Stimulated activated CD4-positive, alpha-beta T cell treated with anti-CD3 and anti-CD28 coated beads, TNF-alpha, amount 100 ng/mL, for 48 hours (primary cell): ENCODE measurements at regions not wholly inside any gene's neighbourhood (a gene's known extent, or its start where the extent isn't known, plus 50 kb on each side); places are given as distances from the start of the nearest gene placed in this dataset.

Experiments used
- DNase-seq, 3 donors: peaks; one replicate each; pipeline ENCODE4 v3.0.0-alpha.2; 2020; ENCODE audit warnings: low read depth in 3 of 3

GRCh38 chr10:88059190-88059589, 195.8 kb downstream of the PTEN start:
- no peak for DNase-seq

DNA sequence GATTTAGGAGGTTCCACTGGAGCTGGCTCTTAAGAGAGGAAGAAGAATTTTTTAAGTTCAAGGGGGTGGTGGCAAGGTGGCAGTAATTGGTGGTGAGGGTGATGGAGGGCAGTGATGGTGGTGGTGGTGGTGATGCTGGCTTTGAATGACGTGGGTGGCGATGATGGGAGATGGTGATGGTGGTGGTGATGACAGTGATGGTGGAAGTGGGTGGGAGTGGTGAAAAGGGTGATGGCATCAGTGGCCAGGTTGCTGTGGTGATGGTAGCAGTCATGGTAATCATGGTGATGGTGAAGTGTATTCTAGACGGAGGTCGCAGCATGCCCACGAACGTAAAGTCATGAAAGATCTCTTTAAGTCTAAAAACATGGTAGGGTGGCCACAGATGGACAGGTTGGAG, 197.3 kb downstream of the PTEN start:
- DNase-seq, result no peak

DNA sequence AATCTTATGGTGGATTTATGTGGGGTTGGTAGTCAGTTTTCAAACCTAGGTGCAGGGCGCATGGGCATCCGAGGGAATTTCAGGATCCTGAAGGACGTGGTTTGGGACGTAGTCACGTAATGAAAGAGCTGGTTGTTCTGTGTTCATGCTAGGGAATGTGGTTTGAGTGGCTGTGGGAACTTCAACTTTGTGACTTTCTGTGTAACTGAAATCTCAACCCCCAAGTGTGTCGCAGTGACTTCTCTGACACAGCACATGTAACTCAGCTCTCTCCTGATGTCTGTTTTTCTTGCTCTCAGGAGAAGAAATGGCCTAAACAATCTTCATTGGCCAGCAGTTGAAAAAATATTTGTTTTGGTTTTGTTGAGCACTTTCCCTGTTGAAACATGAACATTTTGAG, 199.0 kb downstream of the PTEN start:
- no peak for DNase-seq

DNA sequence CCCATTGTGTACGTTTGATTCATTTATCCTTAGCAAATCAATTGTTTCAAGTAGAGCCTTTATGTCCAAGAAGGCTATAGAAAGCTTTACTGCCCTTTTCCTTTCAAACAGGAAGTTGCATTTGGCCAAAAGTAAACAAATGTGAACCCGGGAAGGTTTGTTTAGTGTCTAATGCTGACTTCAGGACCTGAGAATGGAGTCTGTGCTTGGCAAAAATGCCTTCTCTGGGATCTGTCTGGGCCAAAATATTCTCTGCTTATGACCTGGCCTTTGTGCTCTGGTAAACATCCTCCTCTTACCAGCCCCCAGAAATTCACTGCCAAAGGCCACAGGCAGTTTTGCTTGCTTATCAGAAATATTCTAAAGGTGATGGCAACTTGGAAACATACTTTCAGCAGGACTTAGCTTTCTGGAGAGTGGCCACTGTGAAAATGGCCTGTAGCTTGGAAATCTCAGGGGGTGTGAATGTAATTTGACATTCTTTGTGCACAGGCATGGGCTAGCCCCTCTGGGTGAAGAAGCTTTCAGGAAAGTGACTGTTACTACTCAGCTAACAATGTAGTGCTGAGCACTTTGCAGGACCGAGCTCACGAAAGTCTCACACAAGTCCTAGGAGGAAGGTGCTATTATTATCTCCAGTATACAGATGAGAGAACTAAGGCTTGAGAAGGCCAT, 199.5 kb downstream of the PTEN start:
- DNase-seq, result no peak

DNA sequence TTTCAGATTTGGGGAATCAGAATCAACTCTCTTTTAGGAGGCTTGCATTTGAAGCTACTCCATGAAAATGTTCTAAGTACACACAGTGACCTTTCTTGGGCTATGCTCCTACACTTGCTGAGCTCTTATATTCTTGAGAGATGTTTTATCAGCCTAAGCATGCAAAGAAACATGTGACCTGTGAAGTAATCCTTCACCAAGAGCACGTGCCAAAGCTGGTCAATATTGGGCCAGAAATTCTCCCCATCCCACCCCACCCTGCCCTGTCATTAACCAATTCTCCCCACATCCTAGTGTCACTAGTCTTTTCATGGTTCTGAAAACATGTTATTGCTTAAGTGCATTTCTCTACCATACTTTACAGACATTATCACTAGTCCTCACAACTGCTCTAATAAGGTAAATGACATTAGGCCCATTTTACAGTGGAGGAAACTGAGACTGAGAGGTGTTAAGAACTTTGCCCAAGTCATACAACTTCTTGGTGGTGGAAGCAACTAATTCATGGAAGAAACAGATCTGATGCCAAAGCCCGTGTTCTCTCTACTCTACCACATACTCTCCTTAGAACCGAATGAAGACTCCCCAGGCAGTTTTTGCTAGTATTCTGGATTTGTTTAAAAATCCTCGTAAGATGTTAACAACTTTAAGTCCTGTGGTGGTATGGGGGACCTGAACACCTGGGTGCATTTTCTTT, 200.6 kb downstream of the PTEN start:
- no peak for DNase-seq

GRCh38 chr10:88064608-88065382, 201.4 kb downstream of the PTEN start:
- DNase-seq, result peak in 2 of 3 donors; percentile 8 to 9

DNA sequence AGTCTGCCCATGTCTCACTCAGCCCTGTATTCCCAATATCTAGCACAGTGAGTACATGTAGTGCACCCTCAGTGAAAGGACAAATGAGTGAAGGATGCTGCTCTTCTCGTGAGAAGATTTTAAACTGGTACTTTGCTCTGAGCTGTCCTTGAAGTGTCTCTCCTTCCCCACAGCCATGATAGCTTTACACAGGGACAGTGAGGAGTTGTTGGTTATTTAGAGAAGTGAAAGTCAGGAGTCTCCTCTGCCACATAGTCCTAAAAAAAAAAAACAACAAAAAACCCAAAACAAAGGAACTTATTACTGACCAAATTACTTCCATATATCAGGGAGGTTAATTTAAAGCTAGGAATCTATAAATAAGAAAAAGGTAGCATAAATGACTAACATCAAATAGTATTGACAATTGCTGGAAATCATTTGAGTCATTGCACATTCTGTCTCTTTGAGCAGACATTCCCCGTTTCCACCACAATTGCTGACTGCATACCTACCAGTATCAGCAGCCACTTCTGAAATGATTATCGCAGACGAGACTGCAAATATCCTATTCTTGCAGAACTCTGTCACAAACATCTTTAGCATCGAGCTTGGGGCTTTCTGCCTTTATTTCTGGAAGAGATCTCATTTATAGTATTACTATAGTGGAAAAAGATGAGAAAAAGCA, 202.1 kb downstream of the PTEN start:
- peak in 2 of 3 donors; percentile 18 to 33 for DNase-seq

GRCh38 chr10:88066319-88066718, 202.9 kb downstream of the PTEN start:
- DNase-seq, result no peak

GRCh38 chr10:88066876-88067275, 203.5 kb downstream of the PTEN start:
- DNase-seq, result no peak

GRCh38 chr10:88067737-88068136, 204.3 kb downstream of the PTEN start:
- no peak for DNase-seq

- no peak for DNase-seq
Observed at GRCh38 chr10:88069338-88069737, 205.9 kb downstream of the PTEN start.

DNA sequence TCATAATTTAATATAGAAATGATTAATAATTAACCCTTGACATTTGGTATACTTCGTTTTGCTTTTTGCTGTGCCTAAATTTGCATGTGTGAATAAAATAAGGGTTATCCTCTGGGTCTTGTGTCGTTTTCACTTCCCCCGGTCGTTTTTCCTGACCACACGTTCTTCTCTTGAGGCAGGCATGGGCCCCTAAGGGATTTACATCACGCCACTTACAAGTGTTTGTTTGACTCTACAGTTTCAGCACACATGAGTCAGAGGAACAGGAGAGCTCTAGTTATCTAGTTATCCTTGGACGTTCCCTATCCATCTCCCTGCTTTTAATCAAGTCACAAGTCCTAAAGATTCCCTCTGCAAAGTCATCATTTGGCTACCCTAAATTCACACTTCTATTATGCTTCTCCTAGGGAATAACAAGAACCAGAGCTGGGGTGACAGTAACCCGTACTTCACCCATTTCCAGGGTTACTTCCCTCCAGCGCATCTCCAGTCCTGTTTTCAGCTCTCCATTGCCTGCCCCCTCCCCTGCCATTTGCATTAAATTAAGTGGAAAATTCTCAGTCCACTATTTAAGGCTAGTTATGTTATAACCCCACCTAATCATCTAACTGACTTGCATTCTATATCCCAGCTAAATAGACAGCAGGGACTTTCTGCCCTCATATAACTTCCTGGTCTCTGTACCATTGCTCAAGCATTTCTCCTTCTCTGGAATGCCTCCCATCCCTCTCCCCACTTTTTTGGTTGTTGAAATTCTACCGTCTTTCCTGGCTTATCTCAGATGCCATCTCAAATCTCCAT, 206.9 kb downstream of the PTEN start:
- no peak for DNase-seq

DNA sequence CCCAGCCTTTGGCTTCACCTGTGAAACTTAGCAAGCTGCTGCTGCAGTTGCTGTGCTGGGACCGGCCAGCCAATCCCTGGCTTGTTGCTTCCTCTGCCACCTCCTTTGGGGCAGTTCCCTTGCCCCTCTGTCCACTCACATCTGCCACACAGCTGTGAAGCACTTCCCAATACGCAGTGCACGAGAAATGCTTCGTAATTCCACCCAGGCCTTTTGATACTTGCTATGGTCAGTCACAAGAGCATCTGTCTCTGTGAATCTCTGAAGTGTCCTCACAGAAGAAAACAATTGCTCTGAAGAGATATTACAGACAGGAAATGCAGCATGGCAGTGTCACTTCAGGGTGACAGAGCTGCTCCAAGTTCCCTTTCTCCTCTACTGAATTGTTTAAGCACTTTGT, 208.5 kb downstream of the PTEN start:
- DNase-seq, result no peak

DNA sequence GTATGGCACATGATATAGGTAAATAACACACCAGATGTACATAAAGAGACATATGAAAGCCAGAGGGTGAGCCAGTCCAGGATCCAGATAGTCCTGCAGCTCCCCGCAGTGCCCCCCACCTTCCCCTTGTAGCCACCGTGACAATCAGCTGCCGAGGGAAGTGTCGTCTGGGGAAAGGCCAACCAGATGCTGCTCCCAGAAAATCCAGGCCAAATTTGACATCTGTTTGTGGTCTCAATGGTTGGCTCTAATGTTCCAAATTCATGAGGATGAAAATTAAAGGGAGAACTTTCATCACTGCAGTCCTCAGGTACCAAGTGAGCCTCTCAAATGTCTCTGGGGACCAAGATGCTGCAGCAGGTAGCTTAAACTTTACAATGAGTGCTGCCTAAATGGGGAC, 210.3 kb downstream of the PTEN start:
- no peak for DNase-seq

DNA sequence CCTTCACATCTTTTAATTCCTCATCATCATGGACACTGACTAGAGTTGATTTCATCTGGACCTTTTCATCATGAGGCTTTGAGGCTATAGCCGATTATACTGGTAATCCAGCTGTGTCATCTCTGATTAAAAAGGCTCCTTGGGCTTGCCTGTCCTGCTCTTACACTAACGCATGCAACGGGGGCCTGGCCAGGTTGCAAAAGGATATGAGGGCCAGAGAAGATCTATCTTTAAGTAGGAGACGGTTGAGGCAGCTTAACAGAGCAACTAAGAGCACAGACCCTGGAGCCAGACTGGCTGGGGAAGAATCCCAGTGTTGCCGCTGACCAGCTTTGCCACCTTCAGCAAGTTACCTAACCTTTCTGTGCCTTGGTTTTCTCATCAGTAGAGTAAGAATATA, 211.5 kb downstream of the PTEN start:
- DNase-seq, result no peak

DNA sequence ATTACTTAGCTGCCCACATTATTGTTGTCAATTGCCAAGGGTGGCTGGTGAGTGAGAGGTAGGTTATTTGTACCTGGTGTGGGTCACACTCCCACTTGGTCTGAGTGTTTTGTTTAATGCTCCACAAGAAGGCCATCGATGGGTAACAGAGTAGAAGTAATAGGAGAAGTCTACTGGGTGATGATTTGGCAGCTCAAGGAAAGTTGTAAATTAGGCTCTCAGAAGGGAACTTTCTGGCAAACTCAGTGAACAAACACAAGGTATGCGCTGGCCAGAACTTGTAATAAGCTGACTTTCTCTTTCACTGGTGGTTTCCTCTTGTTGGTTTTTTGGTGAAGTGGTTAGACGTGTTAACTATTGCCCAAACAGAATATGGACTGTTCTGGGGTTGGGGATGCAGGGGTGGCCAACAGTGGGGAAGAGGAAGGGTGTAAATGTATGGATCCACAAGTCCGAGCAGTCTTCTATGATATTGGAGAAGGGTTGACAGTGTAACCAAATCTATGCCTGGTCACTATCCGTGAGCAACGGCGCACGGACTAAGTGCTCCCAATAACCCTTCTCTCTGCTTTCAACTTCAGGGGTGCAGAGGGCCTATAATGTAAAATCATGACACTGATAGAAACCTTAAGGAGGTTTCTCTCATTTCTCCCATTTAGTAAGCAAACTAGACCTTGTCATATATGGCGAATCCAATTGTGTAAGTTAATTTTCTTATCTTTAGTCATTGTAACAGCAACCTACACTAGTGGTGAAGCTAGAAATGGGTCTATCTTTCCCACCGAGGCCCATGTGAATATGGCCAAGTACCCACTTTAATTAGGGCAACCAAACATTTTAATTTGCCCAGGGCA, 212.8 kb downstream of the PTEN start:
- no peak for DNase-seq

DNA sequence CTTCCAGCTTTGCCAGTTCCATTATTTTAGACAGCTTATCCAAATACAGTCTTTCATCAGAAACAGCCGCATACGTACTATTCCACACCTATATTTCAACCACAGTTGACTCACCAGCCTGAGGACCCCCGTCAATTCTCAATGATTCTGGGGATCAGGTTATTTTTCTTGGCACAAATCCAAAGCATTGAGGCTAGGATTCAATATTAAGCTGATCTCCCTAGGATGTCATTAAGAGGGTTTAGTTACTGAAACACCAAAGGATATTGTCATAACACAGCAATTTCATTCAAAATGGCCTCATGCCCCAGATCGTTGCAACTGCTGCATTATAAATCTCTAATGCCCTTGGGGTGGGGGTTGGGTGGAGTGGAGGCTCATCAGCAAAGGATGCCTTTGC, 214.6 kb downstream of the PTEN start:
- DNase-seq, result no peak

DNA sequence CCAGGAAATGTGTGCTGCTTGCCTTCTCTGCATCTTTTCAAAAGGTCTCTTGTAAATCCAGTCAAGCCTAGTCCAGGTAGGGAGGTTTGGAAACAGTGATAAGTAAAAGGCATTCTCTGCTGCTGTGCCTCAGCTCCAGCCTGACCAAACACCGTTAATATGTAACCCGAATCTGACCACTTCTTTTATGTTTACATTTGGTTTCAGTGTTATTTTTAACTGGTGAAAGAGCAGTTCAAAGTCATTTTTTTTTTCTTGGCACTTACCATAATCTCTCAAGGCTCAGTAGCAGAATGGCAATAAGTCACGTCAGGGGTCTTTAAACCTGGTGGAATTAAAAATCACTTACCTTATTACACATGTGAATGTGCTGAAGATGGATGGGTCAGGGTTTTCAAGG, 216.8 kb downstream of the PTEN start:
- DNase-seq, result no peak

DNA sequence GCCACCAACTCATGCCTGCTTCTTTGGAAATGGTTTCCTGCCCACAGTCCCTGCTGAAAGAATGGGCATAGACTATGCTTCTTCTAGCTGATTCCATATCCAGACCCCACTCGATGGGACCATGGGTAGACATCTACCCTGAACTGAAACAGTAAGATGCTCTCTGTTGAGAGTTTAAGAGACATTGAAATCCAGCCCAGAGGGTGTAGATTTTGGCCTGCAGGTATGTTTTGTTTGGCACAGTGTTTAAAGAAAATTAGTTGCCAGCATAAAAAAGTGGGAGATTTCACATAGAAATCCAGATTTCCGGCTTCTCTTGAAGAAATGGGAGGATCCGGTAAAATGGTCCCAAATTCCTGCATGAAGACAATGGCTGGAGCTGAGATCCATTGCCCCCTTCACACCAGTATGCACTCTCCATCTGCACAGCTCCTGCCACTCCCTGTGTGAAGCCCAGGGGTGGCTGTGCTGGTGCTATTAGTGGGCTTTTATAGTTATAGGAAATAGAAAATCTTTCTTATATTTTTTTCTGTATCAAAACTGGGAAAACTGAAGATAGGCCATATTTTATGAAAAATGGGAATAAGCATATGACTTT, 218.1 kb downstream of the PTEN start:
- DNase-seq, result no peak

GRCh38 chr10:88082391-88082790, 219.0 kb downstream of the PTEN start:
- no peak for DNase-seq
